Nephron progenitor cell (in vitro differentiated cells): ENCODE measurements at regions not wholly inside any gene's neighbourhood (a gene's known extent, or its start where the extent isn't known, plus 50 kb on each side); places are given as distances from the start of the nearest gene placed in this dataset.
"Not testable (repeated sequence)": the region's sequence is repeated elsewhere in the genome, so short reads cannot be mapped to it uniquely, and the experiment has no call there.

ENCODE experiments used
- DNase-seq: peaks from one replicate; pipeline ENCODE4 v3.0.0; 2021
- H3K27ac Mint-ChIP-seq: 2 replicates; pipeline ENCODE4 v1.8.0; 2021; ENCODE audit warnings: mild to moderate bottlenecking, moderate library complexity, mixed read lengths
- H3K27me3 Mint-ChIP-seq: 2 replicates; pipeline ENCODE4 v1.8.0; 2021; ENCODE audit warnings: mild to moderate bottlenecking, low read depth, mixed read lengths; ENCODE audit not compliant: poor library complexity
- H3K36me3 Mint-ChIP-seq: 2 replicates; pipeline ENCODE4 v1.8.0; 2021; ENCODE audit warnings: low read depth, mixed read lengths
- H3K4me1 Mint-ChIP-seq: 2 replicates; pipeline ENCODE4 v1.8.0; 2021; ENCODE audit warnings: mixed read lengths
- H3K4me3 Mint-ChIP-seq: 2 replicates; pipeline ENCODE4 v1.8.0; 2021; ENCODE audit warnings: mild to moderate bottlenecking, moderate library complexity, mixed read lengths
- H3K9me3 Mint-ChIP-seq: 2 replicates; pipeline ENCODE4 v1.8.0; 2021; ENCODE audit warnings: mild to moderate bottlenecking, moderate library complexity, mixed read lengths
- TF ChIP-seq, protein P1 (sequence below): fragments of 200-600 bp; sonication (generic); IDR thresholded peaks from 2 replicates; pipeline ENCODE4 v1.5.0; 2021; ENCODE audit warnings: antibody characterized with exemption

- peaks cover 23% of the 10 kb centered on the region for H3K9me3 Mint-ChIP-seq
- TF ChIP-seq, protein P1, sequence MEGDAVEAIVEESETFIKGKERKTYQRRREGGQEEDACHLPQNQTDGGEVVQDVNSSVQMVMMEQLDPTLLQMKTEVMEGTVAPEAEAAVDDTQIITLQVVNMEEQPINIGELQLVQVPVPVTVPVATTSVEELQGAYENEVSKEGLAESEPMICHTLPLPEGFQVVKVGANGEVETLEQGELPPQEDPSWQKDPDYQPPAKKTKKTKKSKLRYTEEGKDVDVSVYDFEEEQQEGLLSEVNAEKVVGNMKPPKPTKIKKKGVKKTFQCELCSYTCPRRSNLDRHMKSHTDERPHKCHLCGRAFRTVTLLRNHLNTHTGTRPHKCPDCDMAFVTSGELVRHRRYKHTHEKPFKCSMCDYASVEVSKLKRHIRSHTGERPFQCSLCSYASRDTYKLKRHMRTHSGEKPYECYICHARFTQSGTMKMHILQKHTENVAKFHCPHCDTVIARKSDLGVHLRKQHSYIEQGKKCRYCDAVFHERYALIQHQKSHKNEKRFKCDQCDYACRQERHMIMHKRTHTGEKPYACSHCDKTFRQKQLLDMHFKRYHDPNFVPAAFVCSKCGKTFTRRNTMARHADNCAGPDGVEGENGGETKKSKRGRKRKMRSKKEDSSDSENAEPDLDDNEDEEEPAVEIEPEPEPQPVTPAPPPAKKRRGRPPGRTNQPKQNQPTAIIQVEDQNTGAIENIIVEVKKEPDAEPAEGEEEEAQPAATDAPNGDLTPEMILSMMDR: no peak
- no peak overlapping the region for H3K4me3 Mint-ChIP-seq
- peaks cover 11% of the 10 kb centered on the region for H3K4me1 Mint-ChIP-seq
- peaks cover 4% of the 10 kb centered on the region for H3K27me3 Mint-ChIP-seq
- no peak overlapping the region for H3K27ac Mint-ChIP-seq
- peaks cover 6% of the 10 kb centered on the region for H3K36me3 Mint-ChIP-seq
- DNase-seq: no peak
These were observed 158.6 kb downstream of the C4orf33 start for GRCh38 chr4:129254526-129254925.

DNA sequence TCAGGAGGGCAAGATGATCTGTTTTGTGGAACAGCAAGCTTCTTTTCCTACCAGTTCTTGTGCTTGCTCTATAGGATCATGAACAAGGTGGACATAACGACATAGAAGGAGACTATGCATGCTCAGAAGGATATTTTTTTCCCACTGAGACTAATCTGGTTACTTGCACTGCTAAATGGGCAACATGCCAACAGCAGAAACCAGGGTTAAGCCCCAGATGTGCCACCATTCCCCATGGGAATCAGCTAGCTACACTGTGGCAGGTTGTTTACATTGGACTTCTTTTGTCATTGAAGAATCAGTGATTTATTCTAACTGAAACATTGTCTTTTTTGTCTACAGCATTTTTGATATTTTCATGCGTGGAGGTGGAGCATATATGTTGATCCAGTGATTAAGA is 165.6 kb downstream of the C4orf33 start:
- no peak overlapping the region for H3K4me3 Mint-ChIP-seq
- H3K27me3 Mint-ChIP-seq: peaks cover 3% of the 10 kb centered on the region
- no peak overlapping the region for H3K27ac Mint-ChIP-seq
- no peak for DNase-seq
- TF ChIP-seq, protein P1: no peak
- H3K9me3 Mint-ChIP-seq: no peaks in the 10 kb centered on the region
- no peaks in the 10 kb centered on the region for H3K4me1 Mint-ChIP-seq
- no peaks in the 10 kb centered on the region for H3K36me3 Mint-ChIP-seq

DNA sequence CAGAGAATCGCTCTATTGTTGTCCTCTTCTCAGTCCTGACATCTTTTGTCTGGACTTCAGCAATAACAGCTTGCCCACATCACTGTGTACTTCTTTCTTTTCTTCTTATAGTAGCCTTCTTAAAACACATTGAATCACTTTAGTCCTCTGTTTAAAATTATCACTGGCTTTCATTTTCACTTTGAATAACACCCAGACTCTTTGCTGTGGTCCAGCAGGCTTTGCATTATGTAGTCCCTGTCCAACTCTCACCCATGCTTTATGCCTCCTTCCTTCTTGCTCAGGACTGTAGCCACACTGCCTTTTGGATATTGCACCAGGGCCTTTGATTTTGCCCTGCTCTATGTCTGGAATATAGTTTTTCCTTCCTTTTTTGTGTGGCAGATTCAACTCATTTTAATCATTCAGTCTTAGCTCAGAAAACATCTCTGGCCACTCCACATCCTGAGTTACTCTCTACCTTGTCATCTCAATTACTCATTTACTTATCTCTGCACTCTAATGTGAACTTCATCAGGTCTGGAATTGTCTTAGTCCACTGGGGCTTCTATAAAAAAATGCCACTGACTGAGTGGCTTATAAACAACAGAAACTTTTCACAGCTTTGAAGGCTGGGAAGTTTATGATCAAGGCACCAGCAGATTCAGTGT is 168.2 kb downstream of the C4orf33 start:
- no peak overlapping the region for H3K4me3 Mint-ChIP-seq
- TF ChIP-seq, protein P1: no peak
- peaks cover 7% of the 10 kb centered on the region for H3K27me3 Mint-ChIP-seq
- H3K36me3 Mint-ChIP-seq: no peaks in the 10 kb centered on the region
- no peaks in the 10 kb centered on the region for H3K9me3 Mint-ChIP-seq
- H3K4me1 Mint-ChIP-seq: no peaks in the 10 kb centered on the region
- no peak overlapping the region for H3K27ac Mint-ChIP-seq
- DNase-seq: no peak

DNA sequence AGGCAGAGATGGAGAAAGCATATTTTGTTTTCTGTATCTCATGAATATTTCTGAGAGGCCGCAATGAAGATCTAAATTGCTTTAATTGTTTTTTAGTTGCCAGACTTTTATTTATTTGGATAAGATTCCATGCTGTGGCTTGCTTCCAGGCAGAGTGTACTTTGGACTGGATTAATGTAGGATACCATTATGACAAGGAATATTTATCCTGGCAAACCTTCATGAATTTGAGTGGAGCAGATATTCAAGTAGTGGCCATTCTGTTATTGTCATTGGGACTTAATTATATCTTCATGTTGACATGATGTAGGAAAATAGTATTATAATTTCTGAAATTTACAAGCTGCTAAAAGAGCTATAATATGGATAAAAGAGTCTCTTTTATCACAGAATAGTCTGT is 182.9 kb downstream of the C4orf33 start:
- H3K27me3 Mint-ChIP-seq: no peaks in the 10 kb centered on the region
- TF ChIP-seq, protein P1: no peak
- no peak overlapping the region for H3K4me3 Mint-ChIP-seq
- H3K36me3 Mint-ChIP-seq: no peaks in the 10 kb centered on the region
- DNase-seq: no peak
- H3K27ac Mint-ChIP-seq: no peak overlapping the region
- H3K4me1 Mint-ChIP-seq: no peaks in the 10 kb centered on the region
- no peaks in the 10 kb centered on the region for H3K9me3 Mint-ChIP-seq

- Mint-ChIP-seq H3K4me3 (no peak overlapping the region), H3K36me3 (no peaks in the 10 kb centered on the region), H3K27ac (no peak overlapping the region), H3K9me3 (peaks cover 1% of the 10 kb centered on the region), H3K4me1 (no peaks in the 10 kb centered on the region), H3K27me3 (no peaks in the 10 kb centered on the region)
- no peak for DNase-seq
- TF ChIP-seq, protein P1: no peak
These were observed 186.3 kb downstream of the C4orf33 start for GRCh38 chr4:129282293-129282692.

- DNase-seq, H3K4me1 Mint-ChIP-seq, H3K36me3 Mint-ChIP-seq, H3K4me3 Mint-ChIP-seq, H3K27ac Mint-ChIP-seq, H3K27me3 Mint-ChIP-seq: not testable (repeated sequence)
- peaks cover 29% of the 10 kb centered on the region for H3K9me3 Mint-ChIP-seq
These were observed 196.2 kb downstream of the C4orf33 start for GRCh38 chr4:129292194-129292593.
